HL-60 (cell line): ENCODE measurements at regions not wholly inside any gene's neighbourhood (a gene's known extent, or its start where the extent isn't known, plus 50 kb on each side); places are given as distances from the start of the nearest gene placed in this dataset.

ENCODE experiments used
- DNase-seq, 2 experiments: peaks; one replicate each; pipeline ENCODE4 v3.0.0-alpha.2; 2010 to 2020; ENCODE audit warnings: low read depth in 1 of 2, low spot score in 1 of 2
- H3K27ac ChIP-seq: fragments of 250-450 bp; sonication (Bioruptor Pico); replicated peaks from 2 replicates; pipeline ENCODE4 v1.5.1; 2020; ENCODE audit warnings: mild to moderate bottlenecking, moderate library complexity
- H3K27me3 ChIP-seq: fragments of 250-450 bp; sonication (Bioruptor Pico); 2 replicates; pipeline ENCODE4 v1.5.1; 2021; ENCODE audit warnings: mild to moderate bottlenecking, moderate library complexity; ENCODE audit not compliant: insufficient read depth, poor library complexity, severe bottlenecking
- H3K4me3 ChIP-seq: replicated peaks from 2 replicates; pipeline ENCODE4 v1.5.1; 2011; ENCODE audit warnings: mild to moderate bottlenecking, control low read depth, low read length; ENCODE audit not compliant: insufficient read depth
- GABPA ChIP-seq: IDR thresholded peaks from 2 replicates; pipeline ENCODE4 v1.6.1; 2012; ENCODE audit warnings: low read depth
- POLR2AphosphoS5 ChIP-seq: IDR thresholded peaks from 2 replicates; pipeline ENCODE4 v1.6.1; 2012; ENCODE audit warnings: low read depth
- SPI1 ChIP-seq: IDR thresholded peaks from 2 replicates; pipeline ENCODE4 v1.6.1; 2012; ENCODE audit warnings: low read depth, mild to moderate bottlenecking, borderline replicate concordance
- TF ChIP-seq, protein P1 (sequence below): IDR thresholded peaks from one replicate; pipeline ENCODE4 v1.5.1; 2011; ENCODE audit warnings: low read length, control low read depth, inconsistent platforms; ENCODE audit not compliant: insufficient read depth
- TF ChIP-seq, protein P2 (sequence below): IDR thresholded peaks from 2 replicates; pipeline ENCODE4 v1.6.1; 2012; ENCODE audit warnings: low read depth; ENCODE audit not compliant: insufficient replicate concordance

DNA sequence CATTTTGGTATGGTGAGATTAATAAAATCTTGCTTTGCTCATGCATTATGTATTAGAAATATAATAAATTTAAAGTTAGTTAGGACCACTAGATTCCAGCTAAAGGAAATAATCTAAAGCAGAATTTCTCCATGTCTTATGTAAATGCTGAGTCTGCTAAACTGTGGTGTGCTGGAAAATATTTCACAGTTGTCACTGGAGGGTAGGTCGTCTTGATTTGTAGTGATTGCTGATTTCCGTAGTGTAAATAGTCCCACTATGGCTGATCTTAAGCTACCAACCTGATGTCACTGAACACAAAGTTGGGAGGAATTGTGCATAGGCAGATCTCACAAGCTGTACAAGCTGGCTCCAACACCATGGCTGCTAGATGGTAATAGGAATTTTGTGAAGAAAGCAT is 133.4 kb upstream of the NR3C2 start:
- H3K27ac ChIP-seq = no peak overlapping the region
- TF ChIP-seq SPI1 (no peak), POLR2AphosphoS5 (no peak), GABPA (no peak)
- TF ChIP-seq, protein P1, sequence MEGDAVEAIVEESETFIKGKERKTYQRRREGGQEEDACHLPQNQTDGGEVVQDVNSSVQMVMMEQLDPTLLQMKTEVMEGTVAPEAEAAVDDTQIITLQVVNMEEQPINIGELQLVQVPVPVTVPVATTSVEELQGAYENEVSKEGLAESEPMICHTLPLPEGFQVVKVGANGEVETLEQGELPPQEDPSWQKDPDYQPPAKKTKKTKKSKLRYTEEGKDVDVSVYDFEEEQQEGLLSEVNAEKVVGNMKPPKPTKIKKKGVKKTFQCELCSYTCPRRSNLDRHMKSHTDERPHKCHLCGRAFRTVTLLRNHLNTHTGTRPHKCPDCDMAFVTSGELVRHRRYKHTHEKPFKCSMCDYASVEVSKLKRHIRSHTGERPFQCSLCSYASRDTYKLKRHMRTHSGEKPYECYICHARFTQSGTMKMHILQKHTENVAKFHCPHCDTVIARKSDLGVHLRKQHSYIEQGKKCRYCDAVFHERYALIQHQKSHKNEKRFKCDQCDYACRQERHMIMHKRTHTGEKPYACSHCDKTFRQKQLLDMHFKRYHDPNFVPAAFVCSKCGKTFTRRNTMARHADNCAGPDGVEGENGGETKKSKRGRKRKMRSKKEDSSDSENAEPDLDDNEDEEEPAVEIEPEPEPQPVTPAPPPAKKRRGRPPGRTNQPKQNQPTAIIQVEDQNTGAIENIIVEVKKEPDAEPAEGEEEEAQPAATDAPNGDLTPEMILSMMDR = no peak
- TF ChIP-seq, protein P2, sequence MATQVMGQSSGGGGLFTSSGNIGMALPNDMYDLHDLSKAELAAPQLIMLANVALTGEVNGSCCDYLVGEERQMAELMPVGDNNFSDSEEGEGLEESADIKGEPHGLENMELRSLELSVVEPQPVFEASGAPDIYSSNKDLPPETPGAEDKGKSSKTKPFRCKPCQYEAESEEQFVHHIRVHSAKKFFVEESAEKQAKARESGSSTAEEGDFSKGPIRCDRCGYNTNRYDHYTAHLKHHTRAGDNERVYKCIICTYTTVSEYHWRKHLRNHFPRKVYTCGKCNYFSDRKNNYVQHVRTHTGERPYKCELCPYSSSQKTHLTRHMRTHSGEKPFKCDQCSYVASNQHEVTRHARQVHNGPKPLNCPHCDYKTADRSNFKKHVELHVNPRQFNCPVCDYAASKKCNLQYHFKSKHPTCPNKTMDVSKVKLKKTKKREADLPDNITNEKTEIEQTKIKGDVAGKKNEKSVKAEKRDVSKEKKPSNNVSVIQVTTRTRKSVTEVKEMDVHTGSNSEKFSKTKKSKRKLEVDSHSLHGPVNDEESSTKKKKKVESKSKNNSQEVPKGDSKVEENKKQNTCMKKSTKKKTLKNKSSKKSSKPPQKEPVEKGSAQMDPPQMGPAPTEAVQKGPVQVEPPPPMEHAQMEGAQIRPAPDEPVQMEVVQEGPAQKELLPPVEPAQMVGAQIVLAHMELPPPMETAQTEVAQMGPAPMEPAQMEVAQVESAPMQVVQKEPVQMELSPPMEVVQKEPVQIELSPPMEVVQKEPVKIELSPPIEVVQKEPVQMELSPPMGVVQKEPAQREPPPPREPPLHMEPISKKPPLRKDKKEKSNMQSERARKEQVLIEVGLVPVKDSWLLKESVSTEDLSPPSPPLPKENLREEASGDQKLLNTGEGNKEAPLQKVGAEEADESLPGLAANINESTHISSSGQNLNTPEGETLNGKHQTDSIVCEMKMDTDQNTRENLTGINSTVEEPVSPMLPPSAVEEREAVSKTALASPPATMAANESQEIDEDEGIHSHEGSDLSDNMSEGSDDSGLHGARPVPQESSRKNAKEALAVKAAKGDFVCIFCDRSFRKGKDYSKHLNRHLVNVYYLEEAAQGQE = no peak
- no peak overlapping the region for H3K4me3 ChIP-seq
- DNase-seq = no peak
- no peaks in the 10 kb centered on the region for H3K27me3 ChIP-seq

DNA sequence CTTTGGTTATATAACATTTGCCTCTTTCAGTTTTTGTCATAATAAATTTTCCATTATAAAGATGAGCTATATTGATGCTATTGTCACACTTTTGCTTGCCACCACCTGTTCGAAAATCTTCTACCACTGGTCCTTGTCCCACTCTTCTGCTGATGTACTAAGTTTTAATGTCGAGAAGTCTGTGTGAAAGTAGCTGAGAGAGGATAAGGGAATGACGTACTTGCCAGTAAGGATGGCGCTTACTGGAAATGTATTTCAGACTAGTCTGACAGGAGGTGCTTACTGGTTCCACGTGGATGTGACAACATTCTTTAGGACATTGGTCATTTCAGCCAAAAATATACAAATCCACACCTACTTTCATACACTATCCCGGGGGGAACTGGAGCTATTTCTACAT is 132.7 kb upstream of the NR3C2 start:
- Histone ChIP-seq H3K4me3 (no peak overlapping the region), H3K27ac (no peak overlapping the region), H3K27me3 (no peaks in the 10 kb centered on the region)
- DNase-seq = no peak
- TF ChIP-seq GABPA (no peak), SPI1 (no peak), POLR2AphosphoS5 (no peak)
- TF ChIP-seq, protein P1 = no peak
- TF ChIP-seq, protein P2 = no peak

DNA sequence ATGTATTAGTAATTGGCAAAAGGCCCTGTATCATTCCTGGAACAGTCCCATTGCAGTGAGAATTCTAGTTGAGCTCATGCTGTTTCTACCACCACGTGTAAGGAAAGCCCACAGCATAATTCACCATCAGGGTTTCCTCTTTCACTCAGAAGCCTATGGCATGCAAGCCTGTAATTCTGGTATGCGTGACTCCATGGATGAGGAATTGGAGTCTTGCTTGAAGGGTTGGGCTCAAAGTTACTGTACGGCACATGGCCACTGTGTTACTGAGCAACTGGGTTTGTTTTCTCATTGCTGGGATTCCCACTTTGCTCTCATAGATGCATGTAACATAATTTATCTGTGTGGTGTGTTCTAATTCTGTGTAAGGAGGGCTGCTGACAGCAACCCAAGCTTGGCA is 132.3 kb upstream of the NR3C2 start:
- TF ChIP-seq, protein P2 = no peak
- TF ChIP-seq, protein P1 = no peak
- TF ChIP-seq POLR2AphosphoS5 = no peak
- no peak for TF ChIP-seq SPI1
- TF ChIP-seq GABPA = no peak
- Histone ChIP-seq H3K4me3 (no peak overlapping the region), H3K27me3 (no peaks in the 10 kb centered on the region), H3K27ac (no peak overlapping the region)
- no peak for DNase-seq
